Inferior parietal cortex (tissue), 1 donor: ENCODE measurements at regions not wholly inside any gene's neighbourhood (a gene's known extent, or its start where the extent isn't known, plus 50 kb on each side); places are given as distances from the start of the nearest gene placed in this dataset.
"Not testable (repeated sequence)": the region's sequence is repeated elsewhere in the genome, so short reads cannot be mapped to it uniquely, and the experiment has no call there.

Experiments used
- DNase-seq: peaks from one replicate; pipeline ENCODE4 v3.0.0-alpha.2; 2016; ENCODE audit errors: extremely low spot score

GRCh38 chr2:138948070-138948539 is 167.9 kb upstream of the NXPH2 start:
- DNase-seq, result peak; percentile 36

- no peak for DNase-seq
Measured at GRCh38 chr2:138943470-138943869, 163.3 kb upstream of the NXPH2 start.

- no peak for DNase-seq
Measured at GRCh38 chr2:138942466-138942865, 162.3 kb upstream of the NXPH2 start.

- DNase-seq, result no peak
Measured at GRCh38 chr2:138931284-138932256, 151.4 kb upstream of the NXPH2 start.

- no peak for DNase-seq
Measured at GRCh38 chr2:138930571-138930970, 150.4 kb upstream of the NXPH2 start.

GRCh38 chr2:138928374-138929021 is 148.3 kb upstream of the NXPH2 start:
- DNase-seq, result no peak

GRCh38 chr2:138922973-138923563 is 142.9 kb upstream of the NXPH2 start:
- DNase-seq, result peak; percentile 42

GRCh38 chr2:138919120-138919747 is 139.0 kb upstream of the NXPH2 start:
- DNase-seq, result no peak

GRCh38 chr2:138910427-138910826 is 130.2 kb upstream of the NXPH2 start:
- no peak for DNase-seq

GRCh38 chr2:138906549-138906948 is 126.4 kb upstream of the NXPH2 start:
- DNase-seq, result no peak

- no peak for DNase-seq
Measured at GRCh38 chr2:138902239-138902871, 122.2 kb upstream of the NXPH2 start.

GRCh38 chr2:138901530-138901929 is 121.3 kb upstream of the NXPH2 start:
- no peak for DNase-seq

- DNase-seq, result no peak
Measured at GRCh38 chr2:138898855-138899254, 118.7 kb upstream of the NXPH2 start.

- DNase-seq, result no peak
Measured at GRCh38 chr2:138897274-138897673, 117.1 kb upstream of the NXPH2 start.

- DNase-seq, result no peak
Measured at GRCh38 chr2:138893746-138894145, 113.6 kb upstream of the NXPH2 start.

GRCh38 chr2:138881126-138881525 is 100.9 kb upstream of the NXPH2 start:
- no peak for DNase-seq

GRCh38 chr2:138879931-138880330 is 99.7 kb upstream of the NXPH2 start:
- no peak for DNase-seq

- DNase-seq, result no peak
Measured at GRCh38 chr2:138877421-138877820, 97.2 kb upstream of the NXPH2 start.

GRCh38 chr2:138874251-138874650 is 94.1 kb upstream of the NXPH2 start:
- no peak for DNase-seq

- not testable (repeated sequence) for DNase-seq
Measured at GRCh38 chr2:138872116-138872515, 91.9 kb upstream of the NXPH2 start.

- no peak for DNase-seq
Measured at GRCh38 chr2:138871312-138871711, 91.1 kb upstream of the NXPH2 start.
